Skeletal muscle cell (primary cell): ENCODE measurements at regions not wholly inside any gene's neighbourhood (a gene's known extent, or its start where the extent isn't known, plus 50 kb on each side); places are given as distances from the start of the nearest gene placed in this dataset.
A peak's percentile ranks its signal among the peaks of the same experiment; 100 is the strongest.
"Not testable (repeated sequence)": the region's sequence is repeated elsewhere in the genome, so short reads cannot be mapped to it uniquely, and the experiment has no call there.

Experiments
- DNase-seq: peaks from one replicate; pipeline ENCODE4 v3.0.0-alpha.2; 2010; ENCODE audit warnings: low read depth
- H3K4me3 ChIP-seq: 2 replicates; pipeline ENCODE4 v1.5.1; 2011; ENCODE audit warnings: low read depth, mild to moderate bottlenecking, control low read depth, low read length, moderate library complexity

GRCh38 chrX:10469-11458 is 270.4 kb upstream of the PLCXD1 start:
- H3K4me3 ChIP-seq, DNase-seq: not testable (repeated sequence)

- not testable (repeated sequence) for H3K4me3 ChIP-seq, DNase-seq
Measured at GRCh38 chrX:13821-14443, 267.2 kb upstream of the PLCXD1 start.

DNA sequence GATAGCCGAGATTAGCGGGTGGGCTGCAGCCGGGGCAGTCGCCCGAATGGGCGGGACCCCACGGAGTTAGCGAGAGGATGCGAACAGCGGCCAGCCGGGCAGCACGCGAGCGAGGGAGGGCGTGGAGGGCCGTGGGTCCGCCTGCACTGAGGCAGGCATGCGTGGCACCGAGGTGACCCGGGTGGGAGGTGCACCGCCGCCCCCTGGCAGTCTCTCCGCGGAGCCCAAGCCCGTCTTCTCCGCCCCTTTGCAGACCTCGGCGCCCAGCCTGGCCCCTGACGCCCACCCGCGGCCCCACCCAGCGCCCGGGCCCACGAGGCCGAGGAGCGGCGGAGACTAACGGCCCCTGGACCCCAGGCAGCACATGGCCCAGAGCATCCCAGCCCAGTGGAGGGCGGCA is 266.7 kb upstream of the PLCXD1 start:
- not testable (repeated sequence) for DNase-seq
- H3K4me3 ChIP-seq, result peak overlapping the region; percentile 28

- H3K4me3 ChIP-seq, result peak overlapping the region; percentile 21
- not testable (repeated sequence) for DNase-seq
Measured at GRCh38 chrX:18768-19454, 262.3 kb upstream of the PLCXD1 start.

DNA sequence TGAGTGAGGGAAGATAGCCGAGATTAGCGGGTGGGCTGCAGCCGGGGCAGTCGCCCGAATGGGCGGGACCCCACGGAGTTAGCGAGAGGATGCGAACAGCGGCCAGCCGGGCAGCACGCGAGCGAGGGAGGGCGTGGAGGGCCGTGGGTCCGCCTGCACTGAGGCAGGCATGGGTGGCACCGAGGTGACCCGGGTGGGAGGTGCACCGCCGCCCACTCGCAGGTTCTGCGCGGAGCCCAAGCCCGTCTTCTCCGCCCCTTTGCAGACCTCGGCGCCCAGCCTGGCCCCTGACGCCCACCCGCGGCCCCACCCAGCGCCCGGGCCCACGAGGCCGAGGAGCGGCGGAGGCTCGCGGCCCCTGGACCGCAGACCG is 261.7 kb upstream of the PLCXD1 start:
- DNase-seq, result not testable (repeated sequence)
- peak overlapping the region; percentile 48 for H3K4me3 ChIP-seq

DNA sequence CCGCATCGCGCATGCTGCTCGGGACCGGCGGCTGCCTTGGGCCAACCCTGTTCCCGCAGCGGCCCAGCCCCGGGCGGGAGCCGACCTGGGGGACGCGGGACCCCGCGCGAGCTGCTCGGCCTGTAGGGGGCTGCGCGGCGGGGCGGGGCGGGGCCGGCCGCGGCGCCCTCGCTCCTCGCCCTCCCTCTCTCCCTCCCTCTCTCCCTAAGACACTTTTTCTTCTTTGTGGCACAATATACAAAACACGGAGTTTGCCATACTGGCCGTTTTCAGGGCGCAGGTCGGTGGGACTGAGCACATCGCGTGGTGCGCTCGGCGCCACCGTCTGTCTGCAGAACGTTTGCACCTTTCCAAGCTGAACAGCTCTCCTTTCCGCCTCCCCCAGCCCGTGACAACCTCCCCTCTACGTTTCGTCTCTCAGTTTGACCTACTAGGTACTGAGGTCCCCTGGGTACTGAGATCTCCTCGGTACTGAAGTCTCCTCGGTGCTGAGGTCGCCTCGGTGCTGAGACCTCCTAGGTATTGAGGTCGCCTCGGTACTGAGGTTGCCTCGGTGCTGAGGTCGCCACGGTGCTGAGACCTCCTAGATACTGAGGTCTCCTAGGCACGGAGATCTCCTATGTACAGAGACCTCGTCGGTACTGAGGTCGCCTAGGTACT is 261.1 kb upstream of the PLCXD1 start:
- no peak for DNase-seq
- H3K4me3 ChIP-seq, result peak overlapping the region; percentile 48

DNA sequence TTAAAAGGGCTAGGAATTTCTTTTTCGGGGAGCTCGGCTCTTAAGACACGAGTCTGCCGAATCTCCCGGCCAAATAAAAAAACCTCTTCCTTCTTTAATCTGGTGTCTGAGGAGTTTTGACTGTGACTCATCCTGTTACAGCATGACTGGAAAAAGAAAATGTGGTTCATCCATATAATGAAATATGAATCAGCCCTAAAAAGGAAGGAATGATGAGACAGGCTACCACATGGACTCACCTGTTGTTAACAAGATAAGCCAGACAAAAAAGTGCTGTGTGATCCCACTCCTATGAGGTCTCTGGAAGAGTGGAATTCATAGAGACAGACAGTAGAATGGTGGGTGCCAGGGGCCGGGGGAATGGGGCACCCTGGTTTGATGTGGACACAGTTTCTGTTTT is 257.0 kb upstream of the PLCXD1 start:
- not testable (repeated sequence) for DNase-seq, H3K4me3 ChIP-seq
